Lung microvascular endothelial cell (primary cell): ENCODE measurements at regions not wholly inside any gene's neighbourhood (a gene's known extent, or its start where the extent isn't known, plus 50 kb on each side); places are given as distances from the start of the nearest gene placed in this dataset.
A peak's percentile ranks its signal among the peaks of the same experiment; 100 is the strongest.
"Not testable (repeated sequence)": the region's sequence is repeated elsewhere in the genome, so short reads cannot be mapped to it uniquely, and the experiment has no call there.

Source experiments
- DNase-seq, 2 donors: peaks; one replicate each; pipeline versions ENCODE4 v3.0.0 to v3.0.0-alpha.2; 2010; ENCODE audit warnings: low read depth in 2 of 2

GRCh38 chr7:65453341-65454030 is 79.8 kb downstream of the ZNF92 start:
- peak; percentile 38 to 46 for DNase-seq

DNA sequence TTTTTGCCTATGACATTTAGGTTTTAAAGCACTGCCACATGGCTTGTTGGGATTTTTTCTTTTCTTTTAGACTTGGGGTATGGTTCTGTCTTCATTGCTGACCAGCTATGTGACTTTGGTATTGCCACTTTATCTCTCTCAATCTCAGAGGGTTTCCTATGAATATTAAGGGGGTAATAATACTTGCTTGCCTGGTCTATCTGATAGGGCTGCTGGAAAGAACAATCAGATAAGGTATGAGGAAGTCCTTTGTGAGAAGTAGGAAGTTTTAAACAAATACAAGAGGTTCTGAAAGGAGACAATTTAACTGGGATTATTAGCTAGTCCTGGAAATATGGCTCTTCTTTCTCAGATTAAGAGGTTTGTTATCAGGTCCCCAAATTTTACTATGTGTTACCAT is 80.8 kb downstream of the ZNF92 start:
- DNase-seq: no peak

DNA sequence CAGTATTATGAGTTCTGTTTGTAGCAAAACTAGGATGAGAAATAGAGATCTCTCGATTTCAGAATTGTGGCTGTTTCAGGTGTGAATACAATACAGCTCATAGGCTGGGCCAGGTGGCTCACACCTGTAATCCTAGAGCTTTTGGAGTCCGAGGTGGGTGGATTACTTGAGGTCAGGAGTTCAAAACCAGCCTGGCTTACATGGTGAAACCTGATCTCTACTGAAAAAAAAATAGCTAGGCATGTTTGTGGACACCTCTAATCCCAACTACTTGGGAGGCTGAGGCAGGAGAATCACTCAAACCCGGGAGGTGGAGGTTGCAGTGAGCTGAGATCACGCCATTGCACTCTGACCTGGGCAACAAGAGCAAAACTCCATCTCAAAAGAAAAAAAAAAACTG is 81.4 kb downstream of the ZNF92 start:
- not testable (repeated sequence) for DNase-seq

GRCh38 chr7:65457705-65458104 is 84.0 kb downstream of the ZNF92 start:
- DNase-seq: no peak

DNA sequence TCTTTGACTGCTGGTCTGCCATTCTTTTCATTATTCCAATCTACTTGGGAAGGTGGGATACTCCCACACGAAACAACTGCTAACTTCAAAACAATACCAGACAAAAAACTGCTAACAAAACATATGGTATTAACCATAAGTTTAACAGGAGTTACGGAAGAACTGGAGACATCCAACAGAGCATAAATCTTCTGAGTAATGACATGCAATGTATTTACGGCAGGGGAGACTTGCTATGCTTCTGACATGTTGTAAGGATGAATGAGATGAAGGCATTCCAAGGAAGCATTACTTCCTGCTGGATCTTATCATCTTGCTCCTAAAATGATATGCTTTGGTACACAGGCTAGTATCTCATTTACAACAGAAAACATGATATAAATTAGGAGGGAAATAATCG is 85.8 kb downstream of the ZNF92 start:
- peak in 1 of 2 donors; percentile 35 for DNase-seq

DNA sequence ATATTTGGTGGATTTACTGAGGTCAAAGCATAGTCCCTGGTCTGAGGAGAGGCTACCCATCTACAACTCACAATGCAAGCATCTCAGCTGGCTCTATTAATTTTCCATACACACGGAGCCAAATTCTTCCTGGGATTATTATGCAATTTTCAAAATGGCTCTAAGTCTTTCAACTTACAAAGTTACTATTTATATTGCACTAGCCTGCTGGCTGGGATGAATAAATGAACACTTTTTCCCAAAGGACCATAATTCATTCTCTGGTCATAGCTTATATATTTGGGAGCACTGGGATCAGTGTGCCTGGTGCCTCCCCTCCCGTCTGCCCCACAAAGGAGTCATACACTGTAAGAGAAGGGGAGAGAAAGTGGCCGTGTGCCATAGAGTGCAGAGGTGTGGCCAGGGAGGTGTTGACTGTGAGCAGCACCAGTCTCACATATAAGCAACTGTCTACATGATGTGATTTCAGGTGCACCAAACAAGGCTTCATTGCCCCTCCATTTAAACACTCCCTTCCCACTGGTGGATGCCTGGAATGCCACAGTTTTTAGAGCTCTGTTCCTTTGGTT is 88.6 kb downstream of the ZNF92 start:
- DNase-seq: no peak

- DNase-seq: peak in 1 of 2 donors; percentile 40
These were observed 89.5 kb downstream of the ZNF92 start for GRCh38 chr7:65463184-65463583.

DNA sequence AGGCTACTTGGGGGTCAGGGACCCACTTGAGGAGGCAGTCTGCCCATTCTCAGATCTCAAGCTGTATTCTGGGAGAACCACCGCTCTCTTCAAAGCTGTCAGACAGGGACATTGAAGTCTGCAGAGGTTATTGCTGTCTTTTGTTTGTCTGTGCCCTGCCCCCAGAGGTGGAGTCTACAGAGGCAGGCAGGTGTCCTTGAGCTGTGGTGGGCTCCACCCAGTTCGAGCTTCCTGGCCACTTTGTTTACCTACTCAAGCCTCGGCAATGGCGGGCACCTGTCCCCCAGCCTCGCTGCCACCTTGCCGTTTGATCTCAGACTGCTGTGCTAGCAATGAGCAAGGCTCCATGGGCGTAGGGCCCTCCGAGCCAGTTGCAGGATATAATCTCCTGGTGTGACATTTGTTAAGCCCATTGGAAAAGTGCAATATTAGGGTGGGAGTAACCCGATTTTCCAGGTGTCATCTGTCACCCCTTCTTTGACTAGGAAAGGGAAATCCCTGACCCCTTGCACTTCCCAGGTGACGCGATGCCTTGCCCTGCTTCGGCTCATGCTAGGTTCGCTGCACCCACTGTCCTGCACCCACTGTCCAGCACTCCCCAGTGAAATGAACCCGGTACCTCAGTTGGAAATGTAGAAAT is 96.4 kb downstream of the ZNF92 start:
- DNase-seq: not testable (repeated sequence)

DNA sequence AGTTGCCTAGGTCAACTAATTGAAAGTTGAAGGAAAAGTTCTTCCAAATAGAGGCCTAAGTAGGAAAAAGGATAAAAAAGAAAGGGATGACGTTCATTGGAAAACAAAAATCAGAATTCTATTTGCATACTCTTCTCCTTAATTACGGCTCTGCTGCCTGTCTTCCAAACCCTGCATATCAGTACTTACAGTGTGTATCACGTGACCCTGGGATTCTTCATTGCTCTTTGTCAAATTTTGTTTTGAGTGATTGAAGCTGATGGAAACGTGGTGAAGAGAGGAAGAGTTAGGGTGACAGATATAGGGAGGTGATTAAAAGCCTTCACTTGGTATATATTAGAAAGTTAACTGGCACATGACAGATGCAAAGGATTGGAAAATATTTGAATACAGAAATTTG is 97.9 kb downstream of the ZNF92 start:
- no peak for DNase-seq

DNA sequence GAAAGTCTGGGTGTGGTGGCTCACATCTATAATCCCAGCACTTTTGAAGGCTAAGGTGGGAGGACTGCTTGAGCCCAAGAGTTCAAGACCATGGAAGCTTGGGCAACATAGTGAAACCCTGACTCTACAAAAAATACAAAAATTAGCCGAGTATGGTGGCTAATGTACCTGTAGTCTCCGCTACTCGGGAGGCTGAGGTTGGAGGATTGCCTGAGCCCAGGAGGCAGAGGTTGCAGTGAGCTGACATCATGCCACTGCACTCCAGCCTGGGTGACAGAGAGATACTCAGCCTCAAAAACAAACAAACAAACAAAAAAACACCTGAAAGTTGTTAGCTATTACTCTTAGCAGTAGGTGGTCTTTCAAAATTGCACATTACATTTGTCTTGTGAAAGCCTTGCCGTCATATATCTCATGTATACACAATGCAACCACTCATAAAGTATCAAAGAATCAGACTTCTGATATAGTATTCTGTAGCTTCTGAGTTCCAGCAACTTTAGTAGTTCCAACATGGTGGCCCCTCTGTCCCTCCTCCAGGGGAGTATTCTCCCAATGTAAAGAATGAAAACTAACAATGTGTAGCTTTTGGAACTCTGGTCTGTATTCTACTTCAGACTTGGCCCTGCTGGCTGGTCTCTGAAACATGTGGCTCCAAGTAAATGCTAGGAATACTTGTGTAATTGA is 101.5 kb downstream of the ZNF92 start:
- DNase-seq: no peak

- DNase-seq: peak in 1 of 2 donors; percentile 90
These were observed 102.2 kb downstream of the ZNF92 start for GRCh38 chr7:65475734-65476319.

GRCh38 chr7:65477326-65477725 is 103.7 kb downstream of the ZNF92 start:
- peak; percentile 11 to 33 for DNase-seq

DNA sequence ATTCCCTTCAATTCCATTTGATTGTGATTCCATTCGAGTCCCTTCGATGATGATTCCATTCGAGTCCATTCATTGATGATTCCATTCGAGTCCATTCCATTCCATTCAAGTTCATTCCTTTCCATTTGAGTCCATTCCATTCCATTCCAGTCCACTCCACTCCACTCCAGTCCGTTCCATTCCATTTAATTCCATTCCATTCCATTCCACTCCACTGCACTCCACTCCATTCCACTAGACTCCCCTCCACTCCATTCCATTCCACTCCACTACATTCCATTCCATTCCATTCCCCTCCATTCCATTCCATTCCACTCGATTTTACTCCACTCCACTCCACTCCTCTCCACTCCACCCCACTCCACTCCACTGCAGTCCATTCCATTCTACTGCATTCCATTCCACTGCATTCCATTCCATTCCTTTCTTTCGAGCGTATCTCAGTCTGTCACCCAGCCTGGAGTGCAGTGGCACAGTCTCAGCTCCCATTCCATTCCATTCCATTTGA is 115.7 kb downstream of the ZNF92 start:
- no peak for DNase-seq

GRCh38 chr7:65496697-65497096 is 123.0 kb downstream of the ZNF92 start:
- not testable (repeated sequence) for DNase-seq

GRCh38 chr7:65503434-65504152 is 129.9 kb downstream of the ZNF92 start:
- DNase-seq: no peak

DNA sequence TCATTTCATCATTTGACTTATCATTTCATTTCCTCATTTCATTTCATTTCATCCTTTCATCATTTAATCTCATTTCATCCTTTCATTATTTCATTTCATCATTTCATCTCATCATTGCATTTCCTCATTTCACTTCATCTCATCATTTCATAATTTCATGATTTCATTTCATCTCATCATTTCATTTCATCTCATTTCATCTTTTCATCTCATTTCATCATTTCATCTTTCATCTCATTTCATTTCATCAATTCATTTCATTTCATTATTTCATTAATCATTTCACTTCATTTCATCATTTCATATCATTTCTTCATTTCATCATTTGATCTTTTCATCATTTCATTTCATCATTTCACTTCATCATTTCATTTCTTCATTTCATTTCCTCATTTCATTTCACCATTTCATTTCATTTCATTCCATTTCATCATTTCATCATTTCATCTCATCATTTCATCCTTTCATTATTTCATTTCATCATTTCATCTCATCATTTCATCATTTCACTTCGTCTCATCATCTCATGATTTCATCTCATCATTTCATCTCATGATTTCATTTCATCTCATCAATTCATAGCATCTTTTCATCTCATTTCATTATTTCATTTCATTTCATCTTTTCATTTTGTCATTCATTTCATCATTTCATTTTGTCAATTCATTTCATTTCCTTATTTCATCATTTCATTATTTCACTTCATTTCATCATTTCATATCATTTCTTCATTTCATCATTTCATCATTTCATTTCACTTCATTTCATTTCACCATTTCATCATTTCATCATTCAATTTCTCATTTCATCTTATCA is 131.1 kb downstream of the ZNF92 start:
- not testable (repeated sequence) for DNase-seq

DNA sequence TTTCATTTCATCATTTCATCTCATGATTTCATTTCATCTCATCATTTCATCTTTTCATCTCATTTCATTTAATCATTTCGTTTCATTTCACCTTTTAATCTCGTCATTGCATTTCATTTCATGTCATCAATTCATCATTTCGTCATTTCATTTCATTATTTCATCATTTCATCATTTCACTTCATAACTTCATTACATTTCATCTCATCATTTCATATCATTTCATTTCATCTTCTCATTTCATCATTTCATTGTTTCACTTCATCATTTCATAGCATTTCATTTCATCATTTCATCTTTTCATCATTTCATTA is 131.6 kb downstream of the ZNF92 start:
- DNase-seq: not testable (repeated sequence)

- peak in 1 of 2 donors; percentile 0 for DNase-seq
These were observed 135.1 kb downstream of the ZNF92 start for GRCh38 chr7:65508581-65509367.

GRCh38 chr7:65509368-65510186 is 135.9 kb downstream of the ZNF92 start:
- DNase-seq: peak in 1 of 2 donors; percentile 0
